ENCODE measurements at regions not wholly inside any gene's neighbourhood (a gene's known extent, or its start where the extent isn't known, plus 50 kb on each side); places are given as distances from the start of the nearest gene placed in this dataset.
"Not testable (repeated sequence)": the region's sequence is repeated elsewhere in the genome, so short reads cannot be mapped to it uniquely, and the experiment has no call there.

DNA sequence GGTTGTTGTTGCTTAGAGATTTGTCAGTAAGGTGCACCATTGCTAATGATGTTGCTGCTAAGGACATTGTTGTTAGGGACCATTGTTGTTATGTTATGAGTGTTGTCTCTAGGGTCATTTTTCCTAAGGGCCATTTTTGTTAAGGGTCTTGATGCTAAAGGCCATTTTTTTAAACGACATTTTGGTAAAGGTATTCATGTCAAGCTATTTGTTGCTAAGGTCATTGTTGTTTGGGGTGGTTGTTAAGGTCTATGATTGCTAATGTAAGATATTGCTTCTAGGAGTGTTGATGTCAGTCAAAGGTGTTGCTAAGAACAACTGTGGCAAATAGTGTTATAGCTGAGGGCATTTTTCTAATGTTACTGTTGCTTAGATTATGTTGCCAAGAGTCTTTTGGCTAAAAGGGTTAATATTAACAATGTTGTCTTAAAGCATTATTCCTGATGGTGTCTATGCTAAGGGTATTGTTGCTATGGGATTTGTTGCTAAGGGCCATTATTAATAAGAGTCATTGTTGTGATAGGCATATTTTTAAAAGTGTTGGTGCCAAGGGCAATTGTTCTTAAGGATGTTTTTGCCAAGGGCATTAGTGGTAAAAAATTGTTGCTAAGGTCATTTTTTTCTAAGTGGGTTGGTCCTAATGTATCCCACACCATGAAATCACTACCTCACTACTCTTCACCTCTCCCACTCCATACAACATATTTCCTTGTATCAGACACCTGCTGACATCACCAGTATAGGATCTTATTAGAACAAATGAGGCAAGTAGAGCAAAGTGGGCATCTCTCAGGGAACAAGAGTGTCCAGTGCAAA, 56.2 kb downstream of the SPATA31A6 start:
- not testable (repeated sequence) for H3K36me3 ChIP-seq (ENCODE audit: control insufficient read depth, insufficient read depth, low read length); DNase-seq (ENCODE audit: low read depth in 4 of 6, low spot score in 6 of 6); H3K4me3 ChIP-seq (ENCODE audit: low read depth, low read length); H3K9me3 ChIP-seq (ENCODE audit: control insufficient read depth, insufficient read depth, low read length); H3K27ac ChIP-seq (ENCODE audit: low read depth, low read length); H3K27me3 ChIP-seq (ENCODE audit: control insufficient read depth, insufficient read depth, low read length); H3K4me1 ChIP-seq (ENCODE audit: control insufficient read depth, insufficient read depth, low read length)
- WGBS (ENCODE audit: insufficient coverage): no CpG with 5 or more reads among the region's 1 CpG

DNA sequence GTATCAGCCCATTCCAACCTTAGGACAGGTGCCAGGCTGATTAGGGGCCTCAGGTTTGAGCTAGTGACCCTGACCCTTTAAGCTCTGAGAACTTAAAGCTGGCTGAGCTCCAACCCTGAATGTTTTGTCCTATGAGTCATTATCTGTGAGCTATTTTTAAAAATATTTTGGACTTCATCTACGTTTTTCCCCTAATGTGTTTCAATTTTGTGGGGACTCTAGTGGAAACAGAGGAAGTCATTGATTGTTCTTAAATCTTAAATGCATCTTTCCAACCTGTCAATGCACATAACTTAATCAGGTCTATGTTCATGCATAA, 56.8 kb downstream of the SPATA31A6 start:
- no CpG with 5 or more reads among the region's 1 CpG for WGBS (ENCODE audit: insufficient coverage)
- H3K36me3 ChIP-seq (ENCODE audit: control insufficient read depth, insufficient read depth, low read length); H3K27me3 ChIP-seq (ENCODE audit: control insufficient read depth, insufficient read depth, low read length); H3K4me3 ChIP-seq (ENCODE audit: low read depth, low read length); H3K9me3 ChIP-seq (ENCODE audit: control insufficient read depth, insufficient read depth, low read length); H3K4me1 ChIP-seq (ENCODE audit: control insufficient read depth, insufficient read depth, low read length); DNase-seq (ENCODE audit: low read depth in 4 of 6, low spot score in 6 of 6); H3K27ac ChIP-seq (ENCODE audit: low read depth, low read length): not testable (repeated sequence)

DNA sequence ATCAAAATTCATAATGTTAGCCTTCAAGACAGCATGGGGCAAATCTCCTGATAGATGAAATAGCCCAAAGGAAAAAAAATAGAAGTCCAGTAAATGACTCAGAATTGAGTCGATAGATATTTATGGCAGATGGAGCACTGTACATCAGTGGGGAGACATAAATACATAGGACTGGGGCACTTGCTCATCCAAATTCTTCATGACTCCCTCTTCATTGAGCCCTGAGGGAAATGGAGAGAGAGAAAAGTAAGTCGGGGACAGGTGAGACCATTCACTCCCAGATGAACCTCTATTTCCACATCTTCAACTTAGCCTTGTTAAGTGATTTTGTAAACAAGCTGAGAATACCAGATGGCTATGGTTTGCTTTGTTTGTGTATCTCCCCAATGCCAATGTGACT, 59.8 kb downstream of the SPATA31A6 start:
- WGBS (ENCODE audit: insufficient coverage): no CpG with 5 or more reads among the region's 2 CpGs
- DNase-seq (ENCODE audit: low read depth in 4 of 6, low spot score in 6 of 6); H3K4me3 ChIP-seq (ENCODE audit: low read depth, low read length); H3K9me3 ChIP-seq (ENCODE audit: control insufficient read depth, insufficient read depth, low read length); H3K27ac ChIP-seq (ENCODE audit: low read depth, low read length); H3K27me3 ChIP-seq (ENCODE audit: control insufficient read depth, insufficient read depth, low read length); H3K36me3 ChIP-seq (ENCODE audit: control insufficient read depth, insufficient read depth, low read length); H3K4me1 ChIP-seq (ENCODE audit: control insufficient read depth, insufficient read depth, low read length): not testable (repeated sequence)

DNA sequence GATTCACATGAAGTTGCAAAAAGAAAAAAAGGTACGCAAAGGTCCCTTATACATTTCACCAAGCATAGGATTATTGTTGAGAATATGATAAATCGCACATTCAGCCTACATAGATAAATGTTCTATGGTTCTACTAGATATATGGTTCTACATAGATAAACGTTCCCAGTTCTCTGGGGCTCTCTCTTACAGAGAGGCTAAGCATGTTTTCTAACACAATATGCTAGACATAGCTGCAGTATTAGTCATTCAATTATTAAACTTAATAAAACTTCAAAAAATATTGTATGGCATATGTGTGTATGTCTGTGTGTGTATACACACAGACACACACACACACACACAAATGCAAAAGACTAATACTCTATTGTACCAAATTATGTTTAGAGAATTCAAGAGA, 60.4 kb downstream of the SPATA31A6 start:
- not testable (repeated sequence) for H3K9me3 ChIP-seq (ENCODE audit: control insufficient read depth, insufficient read depth, low read length); H3K4me3 ChIP-seq (ENCODE audit: low read depth, low read length); DNase-seq (ENCODE audit: low read depth in 4 of 6, low spot score in 6 of 6); H3K27me3 ChIP-seq (ENCODE audit: control insufficient read depth, insufficient read depth, low read length); H3K4me1 ChIP-seq (ENCODE audit: control insufficient read depth, insufficient read depth, low read length); H3K27ac ChIP-seq (ENCODE audit: low read depth, low read length); H3K36me3 ChIP-seq (ENCODE audit: control insufficient read depth, insufficient read depth, low read length)
- WGBS (ENCODE audit: insufficient coverage): no CpG with 5 or more reads among the region's 3 CpGs

DNA sequence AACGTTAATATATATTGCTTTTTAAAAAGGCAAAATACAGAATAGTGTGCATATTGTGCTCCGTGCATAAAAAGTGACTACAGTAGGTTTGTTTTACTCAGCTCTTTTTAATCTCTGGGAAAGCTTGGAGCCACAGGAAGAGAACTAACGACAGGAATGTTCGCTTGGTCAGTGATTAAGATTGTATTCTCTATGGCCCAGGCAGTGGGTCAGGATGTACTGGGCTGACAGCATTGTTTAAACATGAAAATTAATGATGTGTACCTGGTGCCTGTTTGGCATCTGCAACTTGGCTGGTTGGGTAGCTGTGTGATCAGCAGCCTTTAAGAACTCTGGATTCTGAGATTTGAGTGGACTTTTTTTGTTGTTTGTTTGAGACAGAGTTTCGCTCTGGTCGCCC, 85.3 kb downstream of the SPATA31A6 start:
- DNase-seq (ENCODE audit: low read depth in 4 of 6, low spot score in 6 of 6); H3K36me3 ChIP-seq (ENCODE audit: control insufficient read depth, insufficient read depth, low read length); H3K27me3 ChIP-seq (ENCODE audit: control insufficient read depth, insufficient read depth, low read length); H3K4me3 ChIP-seq (ENCODE audit: low read depth, low read length); H3K4me1 ChIP-seq (ENCODE audit: control insufficient read depth, insufficient read depth, low read length); H3K27ac ChIP-seq (ENCODE audit: low read depth, low read length); H3K9me3 ChIP-seq (ENCODE audit: control insufficient read depth, insufficient read depth, low read length): not testable (repeated sequence)
- 79% methylated on average over 5 of the region's 6 CpGs for WGBS (ENCODE audit: insufficient coverage)

DNA sequence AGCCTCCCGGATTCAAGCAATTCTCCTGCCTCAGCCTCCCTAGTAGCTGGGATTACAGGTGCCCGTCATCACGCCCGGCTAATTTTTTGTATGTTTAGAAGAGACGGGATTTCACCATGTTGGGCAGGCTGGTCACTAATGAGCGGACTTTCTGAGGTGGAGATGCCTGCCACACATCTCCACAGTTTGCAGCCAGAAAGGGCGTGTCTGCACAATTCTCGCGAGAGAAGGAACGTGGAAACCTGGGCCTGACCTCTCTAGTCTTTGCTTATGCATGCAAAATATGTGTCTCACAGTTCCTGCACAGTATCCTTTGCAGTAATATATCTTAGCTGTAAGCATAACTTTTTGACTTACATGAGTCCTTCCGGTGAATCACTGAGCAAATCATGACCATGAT, 85.7 kb downstream of the SPATA31A6 start:
- H3K4me1 ChIP-seq (ENCODE audit: control insufficient read depth, insufficient read depth, low read length); H3K27ac ChIP-seq (ENCODE audit: low read depth, low read length); H3K36me3 ChIP-seq (ENCODE audit: control insufficient read depth, insufficient read depth, low read length); H3K9me3 ChIP-seq (ENCODE audit: control insufficient read depth, insufficient read depth, low read length); H3K4me3 ChIP-seq (ENCODE audit: low read depth, low read length); H3K27me3 ChIP-seq (ENCODE audit: control insufficient read depth, insufficient read depth, low read length); DNase-seq (ENCODE audit: low read depth in 4 of 6, low spot score in 6 of 6): not testable (repeated sequence)
- 96% methylated on average over 10 of the region's 11 CpGs for WGBS (ENCODE audit: insufficient coverage)

DNA sequence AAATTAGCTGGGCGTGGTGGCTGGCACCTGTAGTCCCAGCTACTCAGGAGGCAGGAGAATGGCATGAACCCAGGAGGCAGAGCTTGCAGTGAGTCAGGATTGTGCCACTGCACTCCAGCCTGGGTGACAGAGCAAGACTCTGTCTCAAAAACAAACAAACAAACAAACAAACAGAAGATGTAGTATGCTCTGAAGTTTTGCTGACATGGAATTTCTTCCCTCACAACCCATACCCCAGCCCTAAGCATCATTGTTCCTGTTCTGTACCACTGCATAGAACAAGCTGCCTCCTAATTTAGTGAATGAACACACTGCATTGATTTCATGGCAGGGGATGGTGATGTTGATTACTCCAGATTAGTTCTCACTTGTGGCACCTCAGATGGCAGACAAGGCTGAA, 89.7 kb downstream of the SPATA31A6 start:
- H3K4me3 ChIP-seq (ENCODE audit: low read depth, low read length); H3K27me3 ChIP-seq (ENCODE audit: control insufficient read depth, insufficient read depth, low read length); H3K9me3 ChIP-seq (ENCODE audit: control insufficient read depth, insufficient read depth, low read length); H3K36me3 ChIP-seq (ENCODE audit: control insufficient read depth, insufficient read depth, low read length); H3K27ac ChIP-seq (ENCODE audit: low read depth, low read length); DNase-seq (ENCODE audit: low read depth in 4 of 6, low spot score in 6 of 6); H3K4me1 ChIP-seq (ENCODE audit: control insufficient read depth, insufficient read depth, low read length): not testable (repeated sequence)
- 100% methylated on average over 1 of the region's 1 CpG for WGBS (ENCODE audit: insufficient coverage)

DNA sequence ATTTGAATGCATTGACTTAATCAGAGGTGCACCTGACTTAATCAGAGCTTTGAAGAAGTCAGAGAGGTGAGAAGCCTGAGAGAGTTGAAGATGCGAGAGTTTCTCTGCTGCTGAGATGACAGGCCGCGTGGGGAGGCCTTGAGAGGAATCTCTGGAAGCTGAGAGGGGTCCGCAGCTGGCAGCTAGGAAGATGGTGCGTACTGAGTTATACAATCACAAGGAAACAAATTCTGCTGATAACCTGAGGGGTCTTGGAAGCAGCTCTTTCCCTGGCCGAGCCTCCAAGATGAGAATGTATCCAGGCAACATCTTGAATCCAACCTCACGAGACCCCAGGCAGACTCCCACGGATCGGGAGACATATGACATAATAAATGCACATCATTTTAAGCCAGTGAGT, 91.7 kb downstream of the SPATA31A6 start:
- Histone ChIP-seq H3K4me3 (ENCODE audit: low read depth, low read length) (no peak overlapping the region), H3K36me3 (ENCODE audit: control insufficient read depth, insufficient read depth, low read length) (no peaks in the 10 kb centered on the region), H3K9me3 (ENCODE audit: control insufficient read depth, insufficient read depth, low read length) (no peaks in the 10 kb centered on the region), H3K27me3 (ENCODE audit: control insufficient read depth, insufficient read depth, low read length) (no peaks in the 10 kb centered on the region), H3K4me1 (ENCODE audit: control insufficient read depth, insufficient read depth, low read length) (no peaks in the 10 kb centered on the region), H3K27ac (ENCODE audit: low read depth, low read length) (no peak overlapping the region)
- DNase-seq (ENCODE audit: low read depth in 4 of 6, low spot score in 6 of 6): peak in 1 of 6 donors; percentile 10
- WGBS (ENCODE audit: insufficient coverage): 72% methylated on average over 9 of the region's 9 CpGs

DNA sequence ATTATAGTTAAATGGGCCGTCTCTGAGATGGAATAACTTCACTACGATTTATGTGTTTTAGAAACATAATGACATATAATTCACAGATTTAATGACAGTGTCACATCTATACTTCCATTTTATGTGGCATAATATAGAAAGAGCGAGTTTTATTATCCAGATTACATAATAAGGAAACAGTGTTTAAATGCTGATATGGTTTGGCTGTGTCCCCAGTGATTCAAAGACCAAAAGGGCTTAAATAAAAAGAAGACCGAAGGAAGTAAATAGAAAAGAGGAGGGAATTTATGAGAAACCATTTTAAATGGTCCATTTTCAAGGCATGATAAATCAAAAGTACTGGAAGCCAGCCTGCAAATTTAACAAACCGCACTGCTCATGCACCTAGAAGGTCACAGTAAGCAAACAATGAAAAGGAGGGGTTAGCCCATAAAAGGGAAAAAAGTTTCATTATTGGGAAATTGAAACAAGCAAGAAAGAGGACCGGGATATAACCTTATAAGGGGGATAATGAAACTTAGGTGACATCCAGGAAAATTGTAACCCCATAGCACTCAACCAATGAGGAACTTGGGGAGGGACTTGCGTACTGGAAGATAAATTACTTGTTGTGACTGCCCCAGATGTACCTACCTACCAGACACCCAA, 99.2 kb downstream of the SPATA31A6 start:
- H3K9me3 ChIP-seq (ENCODE audit: control insufficient read depth, insufficient read depth, low read length); H3K4me3 ChIP-seq (ENCODE audit: low read depth, low read length); DNase-seq (ENCODE audit: low read depth in 4 of 6, low spot score in 6 of 6); H3K27ac ChIP-seq (ENCODE audit: low read depth, low read length); H3K4me1 ChIP-seq (ENCODE audit: control insufficient read depth, insufficient read depth, low read length); H3K27me3 ChIP-seq (ENCODE audit: control insufficient read depth, insufficient read depth, low read length); H3K36me3 ChIP-seq (ENCODE audit: control insufficient read depth, insufficient read depth, low read length): not testable (repeated sequence)
- WGBS (ENCODE audit: insufficient coverage): 83% methylated on average over 1 of the region's 7 CpGs

DNA sequence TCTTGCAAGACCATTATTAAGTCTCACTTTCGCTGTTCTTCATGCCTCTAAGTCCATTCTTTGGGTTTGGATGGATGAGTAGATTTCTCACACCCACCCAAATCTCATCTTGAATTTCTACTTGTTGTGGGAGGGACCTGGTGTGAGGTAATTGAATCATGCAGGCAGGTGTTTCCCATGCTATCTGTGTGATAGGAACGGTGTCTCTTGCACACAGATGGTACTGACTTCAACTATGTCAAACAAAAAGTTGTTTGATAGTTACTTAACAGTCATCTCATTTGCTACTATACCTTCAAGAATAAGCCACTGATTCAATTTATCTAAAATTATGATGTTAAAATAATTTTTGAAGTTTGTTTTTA, 99.7 kb downstream of the SPATA31A6 start:
- not testable (repeated sequence) for H3K4me1 ChIP-seq (ENCODE audit: control insufficient read depth, insufficient read depth, low read length); H3K4me3 ChIP-seq (ENCODE audit: low read depth, low read length); H3K27me3 ChIP-seq (ENCODE audit: control insufficient read depth, insufficient read depth, low read length); H3K9me3 ChIP-seq (ENCODE audit: control insufficient read depth, insufficient read depth, low read length); H3K36me3 ChIP-seq (ENCODE audit: control insufficient read depth, insufficient read depth, low read length); DNase-seq (ENCODE audit: low read depth in 4 of 6, low spot score in 6 of 6); H3K27ac ChIP-seq (ENCODE audit: low read depth, low read length)
- WGBS (ENCODE audit: insufficient coverage): no CpG with 5 or more reads among the region's 2 CpGs

Measured in spinal cord (tissue), 9 donors.